ENCODE measurements at regions not wholly inside any gene's neighbourhood (a gene's known extent, or its start where the extent isn't known, plus 50 kb on each side); places are given as distances from the start of the nearest gene placed in this dataset.
"Not testable (repeated sequence)": the region's sequence is repeated elsewhere in the genome, so short reads cannot be mapped to it uniquely, and the experiment has no call there.

- TF ChIP-seq CTCF, POLR2AphosphoS5 (IDR thresholded peaks at IDR 0.05): not testable (repeated sequence)
Measured at GRCh38 chr13:79923973-79924556, 416.9 kb downstream of the SPRY2 start.

All from gastroesophageal sphincter (tissue), 3 donors.